NT2/D1 (cell line): ENCODE measurements at regions not wholly inside any gene's neighbourhood (a gene's known extent, or its start where the extent isn't known, plus 50 kb on each side); places are given as distances from the start of the nearest gene placed in this dataset.

Experiments used
- SUZ12 ChIP-seq: IDR thresholded peaks from 2 replicates; pipeline ENCODE4 v1.6.1; 2011; ENCODE audit not compliant: insufficient read length, insufficient read depth; ENCODE audit errors: extremely low read depth
- YY1 ChIP-seq: IDR thresholded peaks from 2 replicates; pipeline ENCODE4 v1.6.1; 2011; ENCODE audit not compliant: insufficient read length, insufficient read depth
- ZNF274 ChIP-seq: IDR thresholded peaks from 2 replicates; pipeline ENCODE4 v1.6.1; 2011; ENCODE audit warnings: mild to moderate bottlenecking, low read depth, low read length

DNA sequence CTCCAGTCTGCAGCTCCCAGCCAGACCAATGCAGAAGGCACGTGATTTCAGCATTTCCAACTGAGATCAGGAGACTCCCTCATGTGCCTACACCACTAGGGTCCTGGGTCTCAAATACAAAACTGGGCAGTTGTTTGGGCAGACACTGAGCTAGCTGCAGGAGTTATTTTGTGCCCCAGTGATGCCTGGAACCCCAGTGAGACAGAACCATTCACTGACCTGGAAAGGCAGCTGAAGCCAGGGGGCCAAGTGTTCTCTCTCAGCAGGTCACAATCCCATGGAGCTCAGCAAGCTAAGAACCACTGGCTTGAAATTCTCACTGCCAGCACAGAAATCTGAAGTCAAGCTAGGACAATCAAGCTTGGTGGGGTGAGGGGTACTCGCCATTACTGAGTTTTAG lies 111.7 kb upstream of the TNFSF4 start:
- no peak for TF ChIP-seq YY1
- no peak for TF ChIP-seq ZNF274
- no peak for TF ChIP-seq SUZ12
